ENCODE measurements at regions not wholly inside any gene's neighbourhood (a gene's known extent, or its start where the extent isn't known, plus 50 kb on each side); places are given as distances from the start of the nearest gene placed in this dataset.
"Not testable (repeated sequence)": the region's sequence is repeated elsewhere in the genome, so short reads cannot be mapped to it uniquely, and the experiment has no call there.

DNA sequence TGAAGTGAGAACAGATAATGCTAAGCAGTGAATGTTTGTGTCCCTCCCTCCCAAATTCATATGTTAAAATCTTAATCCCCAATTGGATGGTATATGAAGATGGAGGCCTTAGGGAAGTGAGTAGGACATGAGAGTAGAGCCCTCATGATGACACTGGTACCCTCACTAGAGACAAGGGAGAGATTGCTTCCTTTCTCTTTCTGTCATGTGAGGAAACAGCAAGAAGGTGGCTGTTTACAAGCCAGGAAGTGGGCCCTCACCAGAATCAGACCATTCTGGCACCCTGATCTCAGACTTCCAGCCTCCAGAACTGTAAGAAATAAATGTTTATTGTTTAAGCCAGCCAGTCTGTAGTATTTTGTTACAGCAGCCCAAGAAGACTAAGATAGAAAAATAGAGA, 209.5 kb downstream of the SATB1 start:
- TF ChIP-seq, protein P1, sequence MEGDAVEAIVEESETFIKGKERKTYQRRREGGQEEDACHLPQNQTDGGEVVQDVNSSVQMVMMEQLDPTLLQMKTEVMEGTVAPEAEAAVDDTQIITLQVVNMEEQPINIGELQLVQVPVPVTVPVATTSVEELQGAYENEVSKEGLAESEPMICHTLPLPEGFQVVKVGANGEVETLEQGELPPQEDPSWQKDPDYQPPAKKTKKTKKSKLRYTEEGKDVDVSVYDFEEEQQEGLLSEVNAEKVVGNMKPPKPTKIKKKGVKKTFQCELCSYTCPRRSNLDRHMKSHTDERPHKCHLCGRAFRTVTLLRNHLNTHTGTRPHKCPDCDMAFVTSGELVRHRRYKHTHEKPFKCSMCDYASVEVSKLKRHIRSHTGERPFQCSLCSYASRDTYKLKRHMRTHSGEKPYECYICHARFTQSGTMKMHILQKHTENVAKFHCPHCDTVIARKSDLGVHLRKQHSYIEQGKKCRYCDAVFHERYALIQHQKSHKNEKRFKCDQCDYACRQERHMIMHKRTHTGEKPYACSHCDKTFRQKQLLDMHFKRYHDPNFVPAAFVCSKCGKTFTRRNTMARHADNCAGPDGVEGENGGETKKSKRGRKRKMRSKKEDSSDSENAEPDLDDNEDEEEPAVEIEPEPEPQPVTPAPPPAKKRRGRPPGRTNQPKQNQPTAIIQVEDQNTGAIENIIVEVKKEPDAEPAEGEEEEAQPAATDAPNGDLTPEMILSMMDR (IDR thresholded peaks at IDR 0.05), result no peak
- DNase-seq (ENCODE audit: low spot score) (no peak), ATAC-seq (ENCODE audit: low FRiP score) (no peak)

DNA sequence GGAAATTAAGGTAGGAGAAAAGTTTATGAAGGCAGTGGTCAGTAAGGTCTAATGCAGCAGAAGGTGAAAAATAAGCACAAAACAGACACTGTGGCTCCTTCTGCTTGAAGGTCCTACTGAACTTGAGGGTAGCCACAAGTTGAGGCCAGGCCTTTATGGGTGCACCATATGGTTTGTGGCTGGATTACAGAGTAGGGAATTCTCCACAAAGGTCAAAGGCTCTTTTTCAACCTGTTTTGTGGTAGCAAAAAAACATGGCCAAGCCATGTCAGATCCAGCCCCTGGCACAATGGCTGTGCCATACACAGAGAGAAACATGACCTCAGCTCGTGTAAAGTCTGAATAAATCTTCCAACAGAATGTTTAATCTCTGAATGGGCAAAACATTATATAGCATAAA, 214.0 kb downstream of the SATB1 start:
- no peak for DNase-seq (ENCODE audit: low spot score)
- no peak for ATAC-seq (ENCODE audit: low FRiP score)
- TF ChIP-seq, protein P1 (IDR thresholded peaks at IDR 0.05), result no peak

DNA sequence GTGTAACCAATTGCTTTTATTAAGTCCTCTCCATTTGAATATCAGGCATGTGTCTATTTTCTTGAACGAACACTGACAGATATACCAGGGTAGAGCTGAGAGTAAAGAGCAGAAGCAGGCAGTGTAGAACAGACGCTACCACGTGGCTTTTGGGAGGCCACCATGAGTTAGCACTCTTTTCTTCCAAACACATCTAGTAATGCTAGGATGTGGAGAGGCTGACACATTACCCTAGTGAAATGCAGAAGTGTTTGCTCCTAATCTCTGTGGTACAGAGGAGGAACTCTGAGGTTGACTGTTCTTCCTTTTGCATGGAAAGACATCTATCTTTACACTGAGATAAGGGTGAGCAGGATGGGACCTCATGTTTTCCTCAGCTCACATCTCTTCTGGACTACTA, 216.3 kb downstream of the SATB1 start:
- ATAC-seq (ENCODE audit: low FRiP score) (no peak), DNase-seq (ENCODE audit: low spot score) (no peak)
- TF ChIP-seq, protein P1 (IDR thresholded peaks at IDR 0.05), result no peak

DNA sequence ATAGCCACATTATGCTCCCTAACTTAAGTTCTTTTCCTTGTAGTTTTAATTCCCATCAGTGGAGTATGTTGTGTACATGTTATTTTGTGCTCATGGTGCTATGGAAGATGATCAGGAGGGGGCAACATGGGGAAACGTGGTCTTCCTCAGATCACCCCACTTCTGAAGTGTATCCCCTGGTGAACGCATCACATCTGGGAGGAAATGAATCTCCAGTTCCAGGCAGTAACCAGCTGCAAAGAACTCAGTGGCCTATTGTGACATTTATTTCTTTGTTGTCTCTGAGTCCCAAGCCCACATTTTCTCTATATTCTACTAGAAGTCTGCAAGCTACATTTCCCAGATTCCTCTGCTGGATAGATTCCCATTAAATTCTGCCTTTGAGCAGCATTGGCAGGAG, 217.0 kb downstream of the SATB1 start:
- ATAC-seq (ENCODE audit: low FRiP score) (no peak), DNase-seq (ENCODE audit: low spot score) (no peak)
- TF ChIP-seq, protein P1 (IDR thresholded peaks at IDR 0.05), result no peak

DNA sequence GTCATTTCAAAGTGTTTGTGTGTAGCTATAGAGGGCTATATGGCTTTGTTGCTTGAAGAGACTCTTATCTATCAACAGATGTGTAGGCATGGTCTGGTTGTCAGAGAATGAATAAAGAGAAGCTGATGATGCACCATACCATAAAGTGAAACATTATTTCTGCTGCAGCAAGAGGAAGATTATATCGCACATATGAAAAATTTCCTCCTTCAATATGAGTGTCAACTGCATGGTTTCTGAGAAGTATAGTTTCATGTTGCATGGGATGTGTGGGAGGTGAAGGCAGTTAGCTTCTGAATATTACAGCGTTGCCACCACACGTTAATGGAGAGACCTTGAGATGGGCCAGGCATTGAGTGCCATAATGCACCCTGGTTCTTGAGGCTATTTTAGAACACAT, 217.9 kb downstream of the SATB1 start:
- TF ChIP-seq, protein P1 (IDR thresholded peaks at IDR 0.05), result no peak
- ATAC-seq (ENCODE audit: low FRiP score), result no peak
- no peak for DNase-seq (ENCODE audit: low spot score)

DNA sequence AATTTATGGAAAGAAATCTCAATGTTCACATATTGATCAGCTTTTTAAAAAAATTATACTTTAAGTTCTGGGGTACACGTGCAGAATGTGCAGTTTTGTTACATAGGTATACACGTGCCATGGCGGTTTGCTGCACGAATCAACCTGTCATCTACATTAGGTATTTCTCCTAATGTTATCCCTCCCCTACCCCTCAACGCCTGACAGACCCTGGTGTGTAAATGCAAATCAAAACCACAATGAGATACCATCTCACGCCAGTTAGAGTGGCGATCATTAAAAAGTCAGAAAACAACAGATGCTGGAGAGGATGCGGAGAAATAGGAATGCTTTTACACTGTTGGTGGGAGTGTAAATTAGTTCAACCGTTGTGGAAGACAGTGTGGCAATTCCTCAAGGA, 219.4 kb downstream of the SATB1 start:
- DNase-seq (ENCODE audit: low spot score); ATAC-seq (ENCODE audit: low FRiP score): not testable (repeated sequence)

DNA sequence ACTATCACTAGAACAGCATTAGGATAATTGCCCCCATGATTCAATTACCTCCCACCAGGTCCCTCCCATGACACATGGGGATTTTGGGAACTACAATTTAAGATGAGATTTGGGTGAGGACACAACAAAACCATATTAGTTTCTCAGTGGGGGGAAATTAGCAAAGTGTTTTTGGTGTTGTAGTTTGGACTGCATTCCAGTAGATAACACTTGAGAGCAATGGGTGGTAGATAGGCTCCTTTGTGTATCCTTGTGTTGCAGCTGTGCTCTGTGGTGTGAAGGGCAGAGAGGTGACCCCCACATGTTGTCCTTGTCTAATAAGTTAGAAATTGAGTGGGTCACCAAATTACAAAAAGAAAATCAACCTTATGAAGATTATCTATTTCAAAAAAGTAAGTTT, 223.8 kb downstream of the SATB1 start:
- DNase-seq (ENCODE audit: low spot score) (no peak), ATAC-seq (ENCODE audit: low FRiP score) (no peak)
- TF ChIP-seq, protein P1 (IDR thresholded peaks at IDR 0.05), result no peak

DNA sequence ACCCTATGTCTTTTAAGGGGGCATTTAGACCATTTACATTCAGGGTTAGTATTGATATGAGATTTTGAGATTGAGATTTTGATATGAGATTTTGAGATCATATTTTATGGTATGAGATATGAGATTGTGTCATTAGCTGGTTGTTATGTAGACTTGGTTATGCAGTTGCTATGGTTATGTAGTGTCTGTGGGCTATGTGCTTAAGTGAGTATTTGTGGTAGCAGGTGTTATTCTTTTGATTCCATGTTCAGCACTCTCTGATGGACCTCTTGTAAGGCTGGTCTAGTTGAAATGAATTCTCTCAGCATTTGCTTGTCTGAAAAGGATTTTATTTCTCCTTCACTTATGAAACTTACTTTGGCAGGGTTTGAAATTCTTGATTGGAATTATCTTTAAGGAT, 225.4 kb downstream of the SATB1 start:
- TF ChIP-seq, protein P1 (IDR thresholded peaks at IDR 0.05), result no peak
- ATAC-seq (ENCODE audit: low FRiP score) (no peak), DNase-seq (ENCODE audit: low spot score) (no peak)
